ENCODE measurements at regions not wholly inside any gene's neighbourhood (a gene's known extent, or its start where the extent isn't known, plus 50 kb on each side); places are given as distances from the start of the nearest gene placed in this dataset.

GRCh38 chr4:129167640-129168260 is 71.8 kb downstream of the C4orf33 start:
- in situ Hi-C loops (cut with HindIII; ENCODE audit: low pct_ligation_motif_present, low pct_unique_long_range_greater_than_20kb, low sequenced_read_pairs) = no loop called here
- no peak for DNase-seq

GRCh38 chr4:129172181-129172580 is 76.2 kb downstream of the C4orf33 start:
- in situ Hi-C loops (cut with HindIII; ENCODE audit: low pct_ligation_motif_present, low pct_unique_long_range_greater_than_20kb, low sequenced_read_pairs) = no loop called here
- no peak for DNase-seq

- DNase-seq = no peak
- in situ Hi-C loops (cut with HindIII; ENCODE audit: low pct_ligation_motif_present, low pct_unique_long_range_greater_than_20kb, low sequenced_read_pairs) = no loop called here
Measured at GRCh38 chr4:129176864-129177263, 80.9 kb downstream of the C4orf33 start.

GRCh38 chr4:129179276-129179675 is 83.3 kb downstream of the C4orf33 start:
- no peak for DNase-seq
- in situ Hi-C loops (cut with HindIII; ENCODE audit: low pct_ligation_motif_present, low pct_unique_long_range_greater_than_20kb, low sequenced_read_pairs) = no loop called here

GRCh38 chr4:129189630-129190029 is 93.7 kb downstream of the C4orf33 start:
- DNase-seq = no peak
- in situ Hi-C loops (cut with HindIII; ENCODE audit: low pct_ligation_motif_present, low pct_unique_long_range_greater_than_20kb, low sequenced_read_pairs) = no loop called here

GRCh38 chr4:129193357-129194100 is 97.6 kb downstream of the C4orf33 start:
- no peak for DNase-seq
- in situ Hi-C loops (cut with HindIII; ENCODE audit: low pct_ligation_motif_present, low pct_unique_long_range_greater_than_20kb, low sequenced_read_pairs) = no loop called here

GRCh38 chr4:129208481-129208880 is 112.5 kb downstream of the C4orf33 start:
- in situ Hi-C loops (cut with HindIII; ENCODE audit: low pct_ligation_motif_present, low pct_unique_long_range_greater_than_20kb, low sequenced_read_pairs) = no loop called here
- no peak for DNase-seq

GRCh38 chr4:129213692-129214091 is 117.7 kb downstream of the C4orf33 start:
- in situ Hi-C loops (cut with HindIII; ENCODE audit: low pct_ligation_motif_present, low pct_unique_long_range_greater_than_20kb, low sequenced_read_pairs) = no loop called here

GRCh38 chr4:129218360-129218759 is 122.4 kb downstream of the C4orf33 start:
- in situ Hi-C loops (cut with HindIII; ENCODE audit: low pct_ligation_motif_present, low pct_unique_long_range_greater_than_20kb, low sequenced_read_pairs) = no loop called here
- DNase-seq = peak; percentile 44

More at GRCh38 chr4:129213692-129214091, 117.7 kb downstream of the C4orf33 start:
- DNase-seq = no peak

GRCh38 chr4:129218897-129219296 is 122.9 kb downstream of the C4orf33 start:
- in situ Hi-C loops (cut with HindIII; ENCODE audit: low pct_ligation_motif_present, low pct_unique_long_range_greater_than_20kb, low sequenced_read_pairs) = no loop called here
- DNase-seq = no peak

- in situ Hi-C loops (cut with HindIII; ENCODE audit: low pct_ligation_motif_present, low pct_unique_long_range_greater_than_20kb, low sequenced_read_pairs) = no loop called here
- DNase-seq = no peak
Measured at GRCh38 chr4:129220254-129220653, 124.3 kb downstream of the C4orf33 start.

GRCh38 chr4:129223945-129224344 is 128.0 kb downstream of the C4orf33 start:
- no peak for DNase-seq
- in situ Hi-C loops (cut with HindIII; ENCODE audit: low pct_ligation_motif_present, low pct_unique_long_range_greater_than_20kb, low sequenced_read_pairs) = no loop called here

GRCh38 chr4:129230846-129231245 is 134.9 kb downstream of the C4orf33 start:
- in situ Hi-C loops (cut with HindIII; ENCODE audit: low pct_ligation_motif_present, low pct_unique_long_range_greater_than_20kb, low sequenced_read_pairs) = no loop called here
- DNase-seq = no peak

GRCh38 chr4:129231945-129232588 is 136.1 kb downstream of the C4orf33 start:
- in situ Hi-C loops (cut with HindIII; ENCODE audit: low pct_ligation_motif_present, low pct_unique_long_range_greater_than_20kb, low sequenced_read_pairs) = no loop called here

GRCh38 chr4:129232589-129233337 is 136.8 kb downstream of the C4orf33 start:
- in situ Hi-C loops (cut with HindIII; ENCODE audit: low pct_ligation_motif_present, low pct_unique_long_range_greater_than_20kb, low sequenced_read_pairs) = no loop called here
- DNase-seq = no peak

More at GRCh38 chr4:129231945-129232588, 136.1 kb downstream of the C4orf33 start:
- DNase-seq = no peak

GRCh38 chr4:129233691-129234090 is 137.7 kb downstream of the C4orf33 start:
- in situ Hi-C loops (cut with HindIII; ENCODE audit: low pct_ligation_motif_present, low pct_unique_long_range_greater_than_20kb, low sequenced_read_pairs) = no loop called here
- no peak for DNase-seq

- DNase-seq = no peak
- in situ Hi-C loops (cut with HindIII; ENCODE audit: low pct_ligation_motif_present, low pct_unique_long_range_greater_than_20kb, low sequenced_read_pairs) = no loop called here
Measured at GRCh38 chr4:129236351-129236750, 140.4 kb downstream of the C4orf33 start.

- in situ Hi-C loops (cut with HindIII; ENCODE audit: low pct_ligation_motif_present, low pct_unique_long_range_greater_than_20kb, low sequenced_read_pairs) = no loop called here
- DNase-seq = no peak
Measured at GRCh38 chr4:129239088-129239487, 143.1 kb downstream of the C4orf33 start.

GRCh38 chr4:129240816-129241215 is 144.9 kb downstream of the C4orf33 start:
- in situ Hi-C loops (cut with HindIII; ENCODE audit: low pct_ligation_motif_present, low pct_unique_long_range_greater_than_20kb, low sequenced_read_pairs) = no loop called here
- no peak for DNase-seq
